T-helper 2 cell treated with Interferon-gamma antibody and Interleukin-4, amounts not matched to agents 100 ng/mL and 5 ng/mL, for 36 hours (primary cell): ENCODE measurements at regions not wholly inside any gene's neighbourhood (a gene's known extent, or its start where the extent isn't known, plus 50 kb on each side); places are given as distances from the start of the nearest gene placed in this dataset.
"Not testable (repeated sequence)": the region's sequence is repeated elsewhere in the genome, so short reads cannot be mapped to it uniquely, and the experiment has no call there.

Source experiments
- intact Hi-C: fragments of 100-400 bp; cut with micrococcal nuclease; formaldehyde crosslinking; loops from one replicate; pipeline ENCODE4 v1.15.1; 2023

GRCh38 chr2:192775011-192775410 lies 580.3 kb upstream of the TMEFF2 start:
- intact Hi-C loops = no loop called here

GRCh38 chr2:192773044-192773443 lies 578.3 kb upstream of the TMEFF2 start:
- intact Hi-C loops = no loop called here

GRCh38 chr2:192749611-192750200 lies 555.0 kb upstream of the TMEFF2 start:
- intact Hi-C loops = no loop called here

GRCh38 chr2:192741889-192742288 lies 547.2 kb upstream of the TMEFF2 start:
- intact Hi-C loops = no loop called here

GRCh38 chr2:192735447-192735846 lies 540.7 kb upstream of the TMEFF2 start:
- intact Hi-C loops = no loop called here

GRCh38 chr2:192729369-192729768 lies 534.6 kb upstream of the TMEFF2 start:
- intact Hi-C loops = no loop called here

- intact Hi-C loops = no loop called here
Observed at GRCh38 chr2:192725991-192726390, 531.3 kb upstream of the TMEFF2 start.

GRCh38 chr2:192719629-192720028 lies 524.9 kb upstream of the TMEFF2 start:
- intact Hi-C loops = no loop called here

- intact Hi-C loops = no loop called here
Observed at GRCh38 chr2:192718340-192718739, 523.6 kb upstream of the TMEFF2 start.

GRCh38 chr2:192700934-192701333 lies 506.2 kb upstream of the TMEFF2 start:
- intact Hi-C loops = no loop called here

- intact Hi-C loops = no loop called here
Observed at GRCh38 chr2:192697880-192698279, 503.1 kb upstream of the TMEFF2 start.

GRCh38 chr2:192696857-192697256 lies 502.1 kb upstream of the TMEFF2 start:
- intact Hi-C loops = no loop called here

GRCh38 chr2:192687015-192687414 lies 492.3 kb upstream of the TMEFF2 start:
- intact Hi-C loops = no loop called here

GRCh38 chr2:192682511-192682910 lies 487.8 kb upstream of the TMEFF2 start:
- intact Hi-C loops = not testable (repeated sequence)

- intact Hi-C loops = no loop called here
Observed at GRCh38 chr2:192675681-192676080, 480.9 kb upstream of the TMEFF2 start.

GRCh38 chr2:192669505-192670091 lies 474.9 kb upstream of the TMEFF2 start:
- intact Hi-C loops = no loop called here

GRCh38 chr2:192660555-192660954 lies 465.8 kb upstream of the TMEFF2 start:
- intact Hi-C loops = not testable (repeated sequence)

GRCh38 chr2:192657362-192657761 lies 462.6 kb upstream of the TMEFF2 start:
- intact Hi-C loops = no loop called here

GRCh38 chr2:192655916-192656315 lies 461.2 kb upstream of the TMEFF2 start:
- intact Hi-C loops = no loop called here

- intact Hi-C loops = no loop called here
Observed at GRCh38 chr2:192645811-192646598, 451.3 kb upstream of the TMEFF2 start.

- intact Hi-C loops = no loop called here
Observed at GRCh38 chr2:192634557-192634956, 439.8 kb upstream of the TMEFF2 start.

GRCh38 chr2:192628017-192628416 lies 433.3 kb upstream of the TMEFF2 start:
- intact Hi-C loops = no loop called here

- intact Hi-C loops = no loop called here
Observed at GRCh38 chr2:192615105-192615504, 420.4 kb upstream of the TMEFF2 start.
